Hematopoietic multipotent progenitor cell treated with erythropoietin and hydrocortisone succinate and interleukin-3 and kit ligand, for 15 days (in vitro differentiated cells): ENCODE measurements at regions not wholly inside any gene's neighbourhood (a gene's known extent, or its start where the extent isn't known, plus 50 kb on each side); places are given as distances from the start of the nearest gene placed in this dataset.
"Not testable (repeated sequence)": the region's sequence is repeated elsewhere in the genome, so short reads cannot be mapped to it uniquely, and the experiment has no call there.

Experiments used
- DNase-seq: peaks from one replicate; pipeline ENCODE4 v3.0.0-alpha.2; 2015; ENCODE audit warnings: low spot score

- no peak for DNase-seq
Measured at GRCh38 chr4:170190265-170190664, 100.5 kb upstream of the AADAT start.

GRCh38 chr4:170170861-170171260, 81.1 kb upstream of the AADAT start:
- DNase-seq, result no peak

GRCh38 chr4:170169699-170170098, 79.9 kb upstream of the AADAT start:
- DNase-seq, result no peak

- no peak for DNase-seq
Measured at GRCh38 chr4:170167678-170168077, 77.9 kb upstream of the AADAT start.

GRCh38 chr4:170166193-170166592, 76.4 kb upstream of the AADAT start:
- not testable (repeated sequence) for DNase-seq

- no peak for DNase-seq
Measured at GRCh38 chr4:170162416-170162815, 72.7 kb upstream of the AADAT start.

- no peak for DNase-seq
Measured at GRCh38 chr4:170157670-170158069, 67.9 kb upstream of the AADAT start.

DNA sequence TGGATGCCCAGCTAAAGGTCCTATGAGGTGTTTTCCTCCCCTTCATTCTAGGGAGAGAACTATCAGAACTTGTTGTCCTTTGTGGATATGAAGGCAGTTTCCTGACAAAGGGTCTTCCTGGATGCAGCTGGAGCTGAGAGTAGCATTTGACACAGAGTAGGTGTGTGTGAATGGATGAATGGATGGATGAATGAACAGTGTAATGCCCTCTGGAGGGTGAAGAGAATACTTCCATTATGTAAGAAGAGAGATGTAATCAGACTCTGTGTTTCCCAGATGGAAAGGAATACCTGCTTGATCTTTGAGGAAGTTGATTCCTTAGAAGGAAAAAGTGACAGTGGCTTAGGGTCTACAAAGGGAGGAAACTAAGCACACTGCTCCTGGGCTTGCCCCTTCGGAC, 55.4 kb upstream of the AADAT start:
- DNase-seq, result no peak

DNA sequence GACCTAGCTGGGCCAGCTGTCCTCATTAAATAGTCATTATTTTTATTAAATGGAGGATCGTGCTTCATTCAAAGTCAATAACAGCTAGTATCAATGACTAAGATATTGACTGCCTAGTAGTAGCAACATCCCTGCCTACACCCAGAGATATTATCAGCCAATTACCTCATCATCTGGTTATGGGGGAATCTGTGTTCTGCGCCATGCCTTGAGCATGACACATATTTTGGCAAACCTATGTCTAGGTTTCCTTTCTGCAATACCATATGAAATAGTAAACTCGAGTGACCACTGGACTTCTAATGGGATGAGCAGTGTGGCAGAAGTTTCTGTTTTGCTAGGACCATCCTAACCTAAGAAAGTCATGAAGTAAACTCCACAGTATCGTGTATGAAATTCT, 50.0 kb upstream of the AADAT start:
- DNase-seq, result no peak
